ENCODE measurements at regions not wholly inside any gene's neighbourhood (a gene's known extent, or its start where the extent isn't known, plus 50 kb on each side); places are given as distances from the start of the nearest gene placed in this dataset.

DNA sequence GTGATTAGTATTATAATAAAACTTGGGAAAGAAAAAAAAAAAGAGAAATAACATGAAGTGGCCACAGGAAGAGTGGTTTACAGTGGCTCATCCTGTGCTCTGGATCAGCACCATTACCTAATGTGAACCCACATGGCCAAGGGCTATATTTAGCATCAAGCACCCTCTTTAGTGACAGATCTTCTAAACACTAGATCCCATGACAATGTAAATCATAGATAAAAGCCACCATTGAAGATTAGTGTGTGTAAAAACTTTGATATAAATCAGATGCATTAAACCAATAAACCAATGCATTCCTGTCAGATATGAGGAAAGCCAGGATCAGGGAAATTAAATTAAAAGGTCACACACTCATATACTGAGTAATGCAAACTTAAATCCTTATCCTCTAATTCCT lies 400.6 kb upstream of the MAGEB18 start (continued):
- TF ChIP-seq, protein P1, sequence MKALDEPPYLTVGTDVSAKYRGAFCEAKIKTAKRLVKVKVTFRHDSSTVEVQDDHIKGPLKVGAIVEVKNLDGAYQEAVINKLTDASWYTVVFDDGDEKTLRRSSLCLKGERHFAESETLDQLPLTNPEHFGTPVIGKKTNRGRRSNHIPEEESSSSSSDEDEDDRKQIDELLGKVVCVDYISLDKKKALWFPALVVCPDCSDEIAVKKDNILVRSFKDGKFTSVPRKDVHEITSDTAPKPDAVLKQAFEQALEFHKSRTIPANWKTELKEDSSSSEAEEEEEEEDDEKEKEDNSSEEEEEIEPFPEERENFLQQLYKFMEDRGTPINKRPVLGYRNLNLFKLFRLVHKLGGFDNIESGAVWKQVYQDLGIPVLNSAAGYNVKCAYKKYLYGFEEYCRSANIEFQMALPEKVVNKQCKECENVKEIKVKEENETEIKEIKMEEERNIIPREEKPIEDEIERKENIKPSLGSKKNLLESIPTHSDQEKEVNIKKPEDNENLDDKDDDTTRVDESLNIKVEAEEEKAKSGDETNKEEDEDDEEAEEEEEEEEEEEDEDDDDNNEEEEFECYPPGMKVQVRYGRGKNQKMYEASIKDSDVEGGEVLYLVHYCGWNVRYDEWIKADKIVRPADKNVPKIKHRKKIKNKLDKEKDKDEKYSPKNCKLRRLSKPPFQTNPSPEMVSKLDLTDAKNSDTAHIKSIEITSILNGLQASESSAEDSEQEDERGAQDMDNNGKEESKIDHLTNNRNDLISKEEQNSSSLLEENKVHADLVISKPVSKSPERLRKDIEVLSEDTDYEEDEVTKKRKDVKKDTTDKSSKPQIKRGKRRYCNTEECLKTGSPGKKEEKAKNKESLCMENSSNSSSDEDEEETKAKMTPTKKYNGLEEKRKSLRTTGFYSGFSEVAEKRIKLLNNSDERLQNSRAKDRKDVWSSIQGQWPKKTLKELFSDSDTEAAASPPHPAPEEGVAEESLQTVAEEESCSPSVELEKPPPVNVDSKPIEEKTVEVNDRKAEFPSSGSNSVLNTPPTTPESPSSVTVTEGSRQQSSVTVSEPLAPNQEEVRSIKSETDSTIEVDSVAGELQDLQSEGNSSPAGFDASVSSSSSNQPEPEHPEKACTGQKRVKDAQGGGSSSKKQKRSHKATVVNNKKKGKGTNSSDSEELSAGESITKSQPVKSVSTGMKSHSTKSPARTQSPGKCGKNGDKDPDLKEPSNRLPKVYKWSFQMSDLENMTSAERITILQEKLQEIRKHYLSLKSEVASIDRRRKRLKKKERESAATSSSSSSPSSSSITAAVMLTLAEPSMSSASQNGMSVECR (CRISPR knock-in tag; IDR thresholded peaks at IDR 0.05; ENCODE audit: borderline replicate concordance): no peak
- TF ChIP-seq, protein P2, sequence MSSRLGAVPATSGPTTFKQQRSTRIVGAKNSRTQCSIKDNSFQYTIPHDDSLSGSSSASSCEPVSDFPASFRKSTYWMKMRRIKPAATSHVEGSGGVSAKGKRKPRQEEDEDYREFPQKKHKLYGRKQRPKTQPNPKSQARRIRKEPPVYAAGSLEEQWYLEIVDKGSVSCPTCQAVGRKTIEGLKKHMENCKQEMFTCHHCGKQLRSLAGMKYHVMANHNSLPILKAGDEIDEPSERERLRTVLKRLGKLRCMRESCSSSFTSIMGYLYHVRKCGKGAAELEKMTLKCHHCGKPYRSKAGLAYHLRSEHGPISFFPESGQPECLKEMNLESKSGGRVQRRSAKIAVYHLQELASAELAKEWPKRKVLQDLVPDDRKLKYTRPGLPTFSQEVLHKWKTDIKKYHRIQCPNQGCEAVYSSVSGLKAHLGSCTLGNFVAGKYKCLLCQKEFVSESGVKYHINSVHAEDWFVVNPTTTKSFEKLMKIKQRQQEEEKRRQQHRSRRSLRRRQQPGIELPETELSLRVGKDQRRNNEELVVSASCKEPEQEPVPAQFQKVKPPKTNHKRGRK (CRISPR knock-in tag; IDR thresholded peaks at IDR 0.05; ENCODE audit: borderline replicate concordance): no peak
- TF ChIP-seq, protein P3, sequence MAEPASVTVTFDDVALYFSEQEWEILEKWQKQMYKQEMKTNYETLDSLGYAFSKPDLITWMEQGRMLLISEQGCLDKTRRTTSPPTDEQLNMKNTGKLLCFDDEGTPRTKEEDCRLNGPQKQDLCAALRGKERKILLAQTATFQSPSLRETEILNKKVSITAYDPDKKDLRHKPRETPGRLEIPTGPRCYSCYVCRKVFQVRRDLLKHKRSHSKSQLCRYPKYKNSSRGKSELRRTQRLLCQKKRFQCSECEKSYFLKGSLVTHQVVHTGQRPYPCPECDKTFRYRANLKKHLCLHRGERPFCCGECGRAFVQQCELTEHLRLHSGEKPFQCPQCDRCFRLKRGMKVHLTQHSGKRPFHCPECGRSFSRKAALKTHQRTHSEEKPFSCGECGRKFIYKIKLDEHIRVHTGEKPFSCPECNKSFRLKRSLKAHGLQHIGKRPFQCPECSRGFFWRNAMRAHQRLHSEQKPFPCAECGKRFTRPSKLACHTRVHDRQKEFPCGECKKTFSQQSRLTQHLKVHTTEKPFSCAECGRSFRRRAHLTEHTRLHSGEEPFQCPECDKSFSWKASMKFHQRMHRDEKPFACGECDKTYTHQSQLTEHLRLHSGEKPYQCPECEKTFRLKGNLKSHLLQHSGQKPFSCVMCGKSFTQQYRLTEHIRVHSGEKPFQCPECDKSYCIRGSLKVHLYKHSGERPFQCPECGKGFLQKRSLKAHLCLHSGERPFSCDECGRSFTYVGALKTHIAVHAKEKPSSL (CRISPR knock-in tag; conservative IDR thresholded peaks at IDR 0.05): no peak
- TF ChIP-seq, protein P4, sequence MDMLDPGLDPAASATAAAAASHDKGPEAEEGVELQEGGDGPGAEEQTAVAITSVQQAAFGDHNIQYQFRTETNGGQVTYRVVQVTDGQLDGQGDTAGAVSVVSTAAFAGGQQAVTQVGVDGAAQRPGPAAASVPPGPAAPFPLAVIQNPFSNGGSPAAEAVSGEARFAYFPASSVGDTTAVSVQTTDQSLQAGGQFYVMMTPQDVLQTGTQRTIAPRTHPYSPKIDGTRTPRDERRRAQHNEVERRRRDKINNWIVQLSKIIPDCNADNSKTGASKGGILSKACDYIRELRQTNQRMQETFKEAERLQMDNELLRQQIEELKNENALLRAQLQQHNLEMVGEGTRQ (CRISPR knock-in tag; IDR thresholded peaks at IDR 0.05): no peak
- TF ChIP-seq, protein P5, sequence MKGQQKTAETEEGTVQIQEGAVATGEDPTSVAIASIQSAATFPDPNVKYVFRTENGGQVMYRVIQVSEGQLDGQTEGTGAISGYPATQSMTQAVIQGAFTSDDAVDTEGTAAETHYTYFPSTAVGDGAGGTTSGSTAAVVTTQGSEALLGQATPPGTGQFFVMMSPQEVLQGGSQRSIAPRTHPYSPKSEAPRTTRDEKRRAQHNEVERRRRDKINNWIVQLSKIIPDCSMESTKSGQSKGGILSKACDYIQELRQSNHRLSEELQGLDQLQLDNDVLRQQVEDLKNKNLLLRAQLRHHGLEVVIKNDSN (CRISPR knock-in tag; IDR thresholded peaks at IDR 0.05): no peak
- no peak for TF ChIP-seq SOX15 (CRISPR knock-in tag; IDR thresholded peaks at IDR 0.05)
- TF ChIP-seq ZNF317 (CRISPR knock-in tag; IDR thresholded peaks at IDR 0.05; ENCODE audit: borderline replicate concordance, low read depth): no peak
- TF ChIP-seq, protein P6, sequence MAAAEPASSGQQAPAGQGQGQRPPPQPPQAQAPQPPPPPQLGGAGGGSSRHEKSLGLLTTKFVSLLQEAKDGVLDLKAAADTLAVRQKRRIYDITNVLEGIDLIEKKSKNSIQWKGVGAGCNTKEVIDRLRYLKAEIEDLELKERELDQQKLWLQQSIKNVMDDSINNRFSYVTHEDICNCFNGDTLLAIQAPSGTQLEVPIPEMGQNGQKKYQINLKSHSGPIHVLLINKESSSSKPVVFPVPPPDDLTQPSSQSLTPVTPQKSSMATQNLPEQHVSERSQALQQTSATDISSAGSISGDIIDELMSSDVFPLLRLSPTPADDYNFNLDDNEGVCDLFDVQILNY (CRISPR knock-in tag; IDR thresholded peaks at IDR 0.05): no peak
- TF ChIP-seq ZNF219 (CRISPR knock-in tag; IDR thresholded peaks at IDR 0.05; ENCODE audit: borderline replicate concordance): no peak
- TF ChIP-seq NR3C1 (CRISPR knock-in tag; conservative IDR thresholded peaks at IDR 0.05; ENCODE audit: low read depth): no peak
- TF ChIP-seq EMX1 (CRISPR knock-in tag; IDR thresholded peaks at IDR 0.05): no peak

DNA sequence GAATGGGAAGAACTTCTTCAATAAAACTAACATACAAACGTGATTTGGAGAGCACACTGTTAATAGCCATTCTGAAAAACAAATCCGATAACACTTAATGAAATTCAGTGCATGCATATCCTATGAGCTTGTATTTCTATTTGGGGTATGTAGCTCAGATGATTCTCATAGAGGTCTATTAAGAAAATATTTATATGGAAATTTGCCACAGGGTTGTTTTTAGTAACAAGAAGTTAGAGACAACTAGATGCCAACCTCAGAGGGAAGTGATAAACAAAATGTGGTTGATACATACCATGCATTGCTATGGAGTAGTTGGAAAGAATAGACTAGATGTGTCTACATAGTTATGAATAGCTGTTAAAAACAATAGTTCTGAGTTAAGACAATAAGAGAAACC lies 395.8 kb upstream of the MAGEB18 start:
- DNase-seq (ENCODE audit: low spot score) (no peak), ATAC-seq (no peak)
- no peaks in the 10 kb centered on the region for H3K36me3 Mint-ChIP-seq
- CTCF ChIA-PET: no interaction called here
- POLR2A ChIA-PET: no interaction called here
- no peaks in the 10 kb centered on the region for H3K9me3 Mint-ChIP-seq
- H3K27ac Mint-ChIP-seq: no peak overlapping the region
- H3K27me3 Mint-ChIP-seq (ENCODE audit: low read depth): no peaks in the 10 kb centered on the region
- H3K4me3 Mint-ChIP-seq: no peak overlapping the region
- TF ChIP-seq SMAD4 (CRISPR knock-in tag; IDR thresholded peaks at IDR 0.05) (no peak), ZNF396 (CRISPR knock-in tag; IDR thresholded peaks at IDR 0.05; ENCODE audit: borderline replicate concordance) (no peak), TCF7 (CRISPR knock-in tag; IDR thresholded peaks at IDR 0.05; ENCODE audit: low read depth) (no peak), ZNF263 (CRISPR knock-in tag; IDR thresholded peaks at IDR 0.05; ENCODE audit: low read depth) (no peak), MXD4 (CRISPR knock-in tag; IDR thresholded peaks at IDR 0.05; ENCODE audit: borderline replicate concordance) (no peak), NFE2L1 (CRISPR knock-in tag; IDR thresholded peaks at IDR 0.05) (no peak), GRHL2 (CRISPR knock-in tag; IDR thresholded peaks at IDR 0.05; ENCODE audit: insufficient replicate concordance, severe bottlenecking) (no peak), NR1H2 (CRISPR knock-in tag; IDR thresholded peaks at IDR 0.05) (no peak), ZNF416 (CRISPR knock-in tag; IDR thresholded peaks at IDR 0.05) (no peak), IRF2 (CRISPR knock-in tag; IDR thresholded peaks at IDR 0.05; ENCODE audit: borderline replicate concordance, low read depth) (no peak), EMX1 (CRISPR knock-in tag; IDR thresholded peaks at IDR 0.05) (no peak)
- TF ChIP-seq, protein P2 (CRISPR knock-in tag; IDR thresholded peaks at IDR 0.05; ENCODE audit: borderline replicate concordance): no peak
- TF ChIP-seq, protein P7, sequence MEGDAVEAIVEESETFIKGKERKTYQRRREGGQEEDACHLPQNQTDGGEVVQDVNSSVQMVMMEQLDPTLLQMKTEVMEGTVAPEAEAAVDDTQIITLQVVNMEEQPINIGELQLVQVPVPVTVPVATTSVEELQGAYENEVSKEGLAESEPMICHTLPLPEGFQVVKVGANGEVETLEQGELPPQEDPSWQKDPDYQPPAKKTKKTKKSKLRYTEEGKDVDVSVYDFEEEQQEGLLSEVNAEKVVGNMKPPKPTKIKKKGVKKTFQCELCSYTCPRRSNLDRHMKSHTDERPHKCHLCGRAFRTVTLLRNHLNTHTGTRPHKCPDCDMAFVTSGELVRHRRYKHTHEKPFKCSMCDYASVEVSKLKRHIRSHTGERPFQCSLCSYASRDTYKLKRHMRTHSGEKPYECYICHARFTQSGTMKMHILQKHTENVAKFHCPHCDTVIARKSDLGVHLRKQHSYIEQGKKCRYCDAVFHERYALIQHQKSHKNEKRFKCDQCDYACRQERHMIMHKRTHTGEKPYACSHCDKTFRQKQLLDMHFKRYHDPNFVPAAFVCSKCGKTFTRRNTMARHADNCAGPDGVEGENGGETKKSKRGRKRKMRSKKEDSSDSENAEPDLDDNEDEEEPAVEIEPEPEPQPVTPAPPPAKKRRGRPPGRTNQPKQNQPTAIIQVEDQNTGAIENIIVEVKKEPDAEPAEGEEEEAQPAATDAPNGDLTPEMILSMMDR (IDR thresholded peaks at IDR 0.05): no peak
- no peaks in the 10 kb centered on the region for H3K4me1 Mint-ChIP-seq
